GM18907 (cell line): ENCODE measurements at regions not wholly inside any gene's neighbourhood (a gene's known extent, or its start where the extent isn't known, plus 50 kb on each side); places are given as distances from the start of the nearest gene placed in this dataset.

ENCODE experiments used
- ATAC-seq: cut with Tn5 transposase; IDR thresholded peaks from one replicate; pipeline ENCODE4 v1.9.1; 2021; ENCODE audit warnings: mild to moderate bottlenecking, moderate library complexity; ENCODE audit not compliant: unreplicated experiment

GRCh38 chr2:147231607-147232006 lies 613.2 kb upstream of the ACVR2A start:
- ATAC-seq: peak; percentile 70

- ATAC-seq: no peak
These were observed 613.7 kb upstream of the ACVR2A start for GRCh38 chr2:147231081-147231480.

GRCh38 chr2:147227313-147227712 lies 617.5 kb upstream of the ACVR2A start:
- no peak for ATAC-seq

GRCh38 chr2:147224070-147224469 lies 620.8 kb upstream of the ACVR2A start:
- ATAC-seq: no peak

GRCh38 chr2:147223553-147224060 lies 621.2 kb upstream of the ACVR2A start:
- peak; percentile 9 for ATAC-seq

- peak; percentile 88 for ATAC-seq
These were observed 621.7 kb upstream of the ACVR2A start for GRCh38 chr2:147223119-147223518.

- ATAC-seq: no peak
These were observed 622.3 kb upstream of the ACVR2A start for GRCh38 chr2:147222506-147222905.

- no peak for ATAC-seq
These were observed 629.9 kb upstream of the ACVR2A start for GRCh38 chr2:147214914-147215313.

- ATAC-seq: no peak
These were observed 633.3 kb upstream of the ACVR2A start for GRCh38 chr2:147211484-147211883.

- no peak for ATAC-seq
These were observed 640.7 kb upstream of the ACVR2A start for GRCh38 chr2:147204102-147204501.

- ATAC-seq: no peak
These were observed 646.1 kb upstream of the ACVR2A start for GRCh38 chr2:147198651-147199171.

- ATAC-seq: no peak
These were observed 646.9 kb upstream of the ACVR2A start for GRCh38 chr2:147197754-147198483.

GRCh38 chr2:147182260-147182659 lies 662.6 kb upstream of the ACVR2A start:
- peak; percentile 94 for ATAC-seq

GRCh38 chr2:147181351-147182029 lies 663.3 kb upstream of the ACVR2A start:
- ATAC-seq: peak; percentile 70

GRCh38 chr2:147177071-147177857 lies 667.6 kb upstream of the ACVR2A start:
- no peak for ATAC-seq

GRCh38 chr2:147174824-147175254 lies 670.0 kb upstream of the ACVR2A start:
- no peak for ATAC-seq

- no peak for ATAC-seq
These were observed 671.0 kb upstream of the ACVR2A start for GRCh38 chr2:147173798-147174197.

- ATAC-seq: no peak
These were observed 671.6 kb upstream of the ACVR2A start for GRCh38 chr2:147173189-147173581.

GRCh38 chr2:147172493-147173188 lies 672.2 kb upstream of the ACVR2A start:
- no peak for ATAC-seq

GRCh38 chr2:147171941-147172340 lies 672.9 kb upstream of the ACVR2A start:
- no peak for ATAC-seq

- ATAC-seq: no peak
These were observed 673.9 kb upstream of the ACVR2A start for GRCh38 chr2:147170932-147171331.
